Muscle of arm (tissue), 1 donor: ENCODE measurements at regions not wholly inside any gene's neighbourhood (a gene's known extent, or its start where the extent isn't known, plus 50 kb on each side); places are given as distances from the start of the nearest gene placed in this dataset.
"Not testable (repeated sequence)": the region's sequence is repeated elsewhere in the genome, so short reads cannot be mapped to it uniquely, and the experiment has no call there.

Experiments used
- DNase-seq: peaks from one replicate; pipeline ENCODE4 v3.0.0-alpha.2; 2013

- no peak for DNase-seq
Measured at GRCh38 chr3:74054566-74054965, 429.8 kb upstream of the PDZRN3 start.

- no peak for DNase-seq
Measured at GRCh38 chr3:74053970-74054516, 429.3 kb upstream of the PDZRN3 start.

GRCh38 chr3:74049444-74049843 lies 424.7 kb upstream of the PDZRN3 start:
- DNase-seq = no peak

DNA sequence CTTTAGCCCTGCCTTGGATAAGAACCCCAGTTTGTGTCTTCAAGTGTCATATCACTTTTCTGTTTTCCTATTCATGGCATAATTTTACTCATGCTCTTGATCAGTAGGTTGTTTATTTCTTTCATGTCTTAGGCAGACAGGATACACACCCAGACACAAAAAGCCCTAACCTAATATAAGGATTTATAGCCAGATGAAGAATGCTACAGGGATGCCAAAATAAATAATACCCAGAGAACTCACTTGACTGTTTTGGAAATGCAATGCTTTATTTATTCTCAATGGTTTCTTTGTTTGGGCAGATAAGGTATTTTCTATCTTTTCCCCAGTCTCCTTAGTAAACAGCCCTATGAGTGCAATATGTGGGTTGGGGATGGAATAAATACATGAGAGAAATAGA lies 424.0 kb upstream of the PDZRN3 start:
- no peak for DNase-seq

- no peak for DNase-seq
Measured at GRCh38 chr3:74045000-74045399, 420.3 kb upstream of the PDZRN3 start.

- no peak for DNase-seq
Measured at GRCh38 chr3:74041068-74041675, 416.4 kb upstream of the PDZRN3 start.

GRCh38 chr3:74039105-74039504 lies 414.4 kb upstream of the PDZRN3 start:
- DNase-seq = no peak

DNA sequence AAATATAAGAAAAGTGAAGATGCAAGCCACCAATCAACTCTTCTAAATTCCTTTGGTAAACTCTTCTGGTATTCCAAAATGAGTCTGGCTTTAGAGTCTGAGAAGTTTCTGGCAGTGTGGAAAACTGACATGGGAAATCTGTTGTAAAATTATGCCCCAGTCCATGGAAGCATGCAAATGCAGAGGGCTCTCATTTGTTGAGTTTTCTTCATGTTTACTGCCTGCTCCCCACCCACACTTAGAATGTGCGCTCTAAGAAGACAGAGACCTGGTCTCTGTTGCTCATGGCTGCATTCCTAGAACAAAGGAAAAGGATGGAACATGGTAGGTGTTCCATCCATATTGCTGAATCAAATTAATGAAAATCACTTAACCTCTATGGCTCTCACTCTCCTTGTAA lies 411.8 kb upstream of the PDZRN3 start:
- no peak for DNase-seq

DNA sequence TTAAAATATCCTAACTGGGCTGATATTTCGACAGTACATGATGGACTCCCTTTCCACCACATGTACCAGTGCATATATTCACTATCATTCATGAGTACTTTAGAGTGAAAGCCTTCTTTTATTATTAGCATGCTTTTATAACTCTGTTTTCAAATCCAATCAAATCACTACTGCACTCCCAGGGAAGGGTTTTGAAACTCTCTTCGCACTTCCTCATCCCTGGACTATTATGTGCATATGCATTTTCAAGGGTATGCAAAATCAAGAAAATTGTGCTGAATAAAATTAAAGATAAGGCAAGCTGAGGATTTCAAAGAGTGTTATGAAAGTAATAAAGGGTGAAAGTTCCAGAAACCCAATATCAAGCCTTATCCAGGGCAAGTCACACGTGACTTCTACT lies 411.4 kb upstream of the PDZRN3 start:
- DNase-seq = no peak

GRCh38 chr3:74033806-74034205 lies 409.1 kb upstream of the PDZRN3 start:
- no peak for DNase-seq

DNA sequence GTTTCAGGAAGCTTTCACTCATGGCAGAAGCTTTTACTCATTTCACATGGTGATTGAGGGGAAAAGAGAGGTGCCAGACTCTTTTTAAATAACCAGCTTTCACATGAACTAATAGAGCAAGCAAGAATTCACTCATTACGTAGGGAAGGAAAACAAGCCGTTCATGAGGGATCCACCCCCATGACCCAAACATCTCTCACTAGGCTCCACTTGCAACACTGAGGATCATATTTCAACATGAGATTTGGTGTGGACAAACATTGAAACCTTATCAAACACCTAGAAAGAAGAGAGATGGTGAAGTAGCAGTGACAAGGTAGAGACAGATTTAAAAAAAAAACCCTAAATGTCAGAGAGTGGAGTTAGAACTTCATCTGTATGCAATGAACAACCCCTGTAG lies 408.6 kb upstream of the PDZRN3 start:
- DNase-seq = no peak

GRCh38 chr3:74027121-74027520 lies 402.4 kb upstream of the PDZRN3 start:
- no peak for DNase-seq

GRCh38 chr3:74023395-74023794 lies 398.7 kb upstream of the PDZRN3 start:
- no peak for DNase-seq

- no peak for DNase-seq
Measured at GRCh38 chr3:74021449-74021848, 396.7 kb upstream of the PDZRN3 start.

DNA sequence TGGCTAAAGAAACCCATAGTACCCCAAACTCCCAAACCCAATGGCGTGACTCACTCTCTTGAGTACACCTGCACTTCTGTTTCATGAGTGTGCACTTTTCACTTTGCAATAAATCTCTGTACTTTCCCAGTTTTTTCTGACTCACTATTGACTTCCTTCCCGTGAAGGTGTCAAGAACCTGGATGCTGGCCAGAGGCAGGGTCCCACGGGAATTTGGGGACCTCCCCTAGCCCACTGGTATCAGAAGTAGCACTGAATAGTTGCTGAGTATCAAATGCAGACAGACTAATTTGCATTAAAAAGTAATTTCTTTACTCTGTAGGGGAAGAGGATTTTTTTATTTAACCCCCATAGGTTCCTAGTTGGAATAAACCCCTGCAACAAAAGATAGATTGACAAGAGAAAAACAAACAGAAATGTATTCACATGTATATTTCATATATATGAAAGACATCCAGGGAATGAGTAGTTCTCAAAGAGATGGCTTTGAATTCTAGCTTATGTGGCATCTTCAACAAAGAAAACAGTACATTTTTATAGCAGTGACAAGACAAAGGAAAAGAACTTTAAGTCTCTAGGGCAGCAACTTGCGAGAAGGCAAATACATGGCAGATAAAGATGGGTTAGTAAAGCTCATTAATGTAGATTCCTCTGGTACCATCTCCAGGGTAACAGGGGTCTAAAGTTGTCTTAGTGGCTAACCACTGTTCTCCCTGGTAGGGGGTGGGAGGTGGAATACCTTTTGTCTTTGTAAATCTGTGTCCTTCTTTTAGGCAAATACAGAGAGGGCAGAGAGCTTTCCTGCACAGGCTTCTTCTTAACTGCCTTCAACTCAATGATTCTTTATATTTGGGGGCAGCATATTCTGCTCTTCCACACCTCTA lies 385.5 kb upstream of the PDZRN3 start:
- no peak for DNase-seq

GRCh38 chr3:74004386-74004785 lies 379.6 kb upstream of the PDZRN3 start:
- DNase-seq = peak; percentile 45

DNA sequence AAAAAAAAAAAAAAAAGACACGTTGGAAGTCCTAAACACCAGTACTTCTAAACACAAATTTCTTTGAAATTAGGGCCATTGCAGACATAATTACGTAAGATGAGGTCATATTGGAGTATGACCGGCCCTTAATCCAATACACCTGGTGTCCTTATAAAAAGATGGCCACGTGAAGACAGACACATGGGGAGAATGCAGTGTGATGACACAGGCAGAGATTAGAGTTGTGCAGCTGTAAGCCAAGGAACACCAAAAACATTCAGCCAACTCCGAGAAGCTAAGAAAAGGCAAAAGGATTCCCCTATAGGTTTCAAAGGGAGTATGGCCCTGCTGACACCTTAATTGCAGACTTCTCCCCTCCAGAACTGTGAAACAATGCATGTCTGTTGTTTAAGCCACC lies 379.0 kb upstream of the PDZRN3 start:
- no peak for DNase-seq

DNA sequence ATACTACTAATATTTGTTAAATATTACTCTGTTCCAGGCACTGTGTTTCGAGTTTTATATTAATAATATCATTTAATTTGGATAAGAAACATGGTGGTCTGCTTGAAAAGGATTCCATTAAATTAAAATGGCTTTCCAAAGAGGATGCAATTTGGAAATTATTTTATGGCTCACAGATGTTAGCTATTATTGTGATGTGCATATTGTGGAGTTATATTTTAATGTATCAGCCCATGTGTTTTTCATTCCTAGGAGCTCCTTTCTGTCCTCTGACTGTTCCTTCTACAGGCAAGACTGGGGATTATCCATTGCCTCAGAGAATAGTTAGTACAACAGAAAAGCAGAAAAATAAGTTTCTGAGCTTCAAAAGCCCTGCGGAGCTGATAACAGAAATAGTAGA lies 376.7 kb upstream of the PDZRN3 start:
- peak; percentile 30 for DNase-seq

DNA sequence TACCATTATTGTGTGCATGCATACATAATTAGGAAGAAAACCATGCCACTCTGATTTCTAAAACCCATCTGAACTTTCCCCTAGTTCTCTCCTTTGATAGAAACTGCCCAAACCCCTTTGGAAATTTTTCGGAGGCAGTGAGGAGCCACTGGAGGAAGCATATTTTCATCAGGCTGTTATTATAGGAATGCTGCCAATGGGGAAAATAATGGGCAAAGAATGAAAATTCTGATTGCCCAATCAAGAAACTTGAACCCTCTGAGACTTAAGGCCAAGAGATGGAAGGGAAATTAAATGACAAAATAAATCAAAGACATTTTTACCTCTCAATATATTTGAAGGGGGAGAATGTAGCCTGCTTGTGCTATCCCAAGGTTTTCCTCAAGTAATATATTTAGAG lies 376.0 kb upstream of the PDZRN3 start:
- DNase-seq = no peak

- DNase-seq = no peak
Measured at GRCh38 chr3:73999501-73999900, 374.8 kb upstream of the PDZRN3 start.

DNA sequence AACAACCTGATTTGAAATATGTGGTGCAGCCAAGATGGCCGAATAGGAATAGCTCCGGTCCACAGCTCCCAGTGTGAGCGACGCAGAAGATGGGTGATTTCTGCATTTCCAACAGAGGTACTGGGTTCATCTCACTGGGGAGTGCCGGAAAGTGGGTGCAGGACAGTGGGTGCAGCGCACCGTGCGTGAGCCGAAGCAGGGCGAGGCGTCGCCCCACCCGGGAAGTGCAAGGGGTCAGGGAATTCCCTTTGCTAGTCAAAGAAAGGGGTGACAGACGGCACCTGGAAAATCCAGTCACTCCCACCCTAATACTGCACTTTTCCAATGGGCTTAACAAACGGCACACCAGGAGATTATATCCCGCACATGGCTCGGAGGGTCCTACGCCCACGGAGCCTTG lies 365.9 kb upstream of the PDZRN3 start:
- DNase-seq = not testable (repeated sequence)

- no peak for DNase-seq
Measured at GRCh38 chr3:73966733-73967132, 342.0 kb upstream of the PDZRN3 start.

GRCh38 chr3:73964818-73965217 lies 340.1 kb upstream of the PDZRN3 start:
- no peak for DNase-seq
